NB4 (cell line): ENCODE measurements at regions not wholly inside any gene's neighbourhood (a gene's known extent, or its start where the extent isn't known, plus 50 kb on each side); places are given as distances from the start of the nearest gene placed in this dataset.

ENCODE experiments used
- CTCF ChIP-seq: IDR thresholded peaks from one replicate; pipeline ENCODE4 v1.5.1; 2012; ENCODE audit warnings: low read depth, low read length
- MAX ChIP-seq: IDR thresholded peaks from 2 replicates; pipeline ENCODE4 v1.6.1; 2011; ENCODE audit warnings: low read depth, low read length
- MYC ChIP-seq: IDR thresholded peaks from 2 replicates; pipeline ENCODE4 v1.6.1; 2011; ENCODE audit warnings: low read depth, low read length
- POLR2A ChIP-seq: IDR thresholded peaks from 2 replicates; pipeline ENCODE4 v1.6.1; 2011; ENCODE audit warnings: mild to moderate bottlenecking; ENCODE audit not compliant: insufficient read length; ENCODE audit errors: extremely low read depth

DNA sequence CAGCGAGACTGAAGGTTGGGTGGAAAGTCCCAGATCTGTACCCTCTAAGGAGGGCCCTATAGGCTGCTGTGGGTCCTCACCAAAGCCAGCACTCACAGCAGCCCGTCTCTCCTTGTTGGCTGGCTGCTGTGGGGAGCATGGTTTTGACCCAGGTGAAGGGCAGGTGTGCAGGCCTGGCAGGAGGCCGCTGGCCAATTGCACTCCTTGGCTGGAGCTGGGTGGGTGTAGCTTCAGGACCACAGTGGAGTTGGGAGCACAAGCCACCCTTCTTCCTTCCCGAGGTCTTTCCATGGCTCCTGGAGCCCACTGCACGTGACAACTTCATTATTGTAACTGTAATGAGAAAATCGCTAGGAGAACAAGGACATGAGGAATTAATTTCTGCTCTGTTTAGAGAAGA lies 287.7 kb upstream of the FOXQ1 start:
- TF ChIP-seq CTCF (no peak), POLR2A (no peak), MYC (no peak), MAX (no peak)
